Natural killer cell (primary cell): ENCODE measurements at regions not wholly inside any gene's neighbourhood (a gene's known extent, or its start where the extent isn't known, plus 50 kb on each side); places are given as distances from the start of the nearest gene placed in this dataset.

Experiments
- ATAC-seq, 3 donors: fragments of 150-1000 bp in 2 of 3; fragments of 200-7000 bp in 1 of 3; cut with Tn5 transposase; 1 replicate in 1 of 3; 2 replicates in 2 of 3; pipeline ENCODE4 v1.10.0; 2021; ENCODE audit warnings: mild to moderate bottlenecking in 2 of 3, moderate library complexity in 2 of 3
- DNase-seq, 2 donors: peaks; one replicate each; pipeline versions ENCODE4 v3.0.0 to v3.0.0-alpha.2; 2013 to 2021; ENCODE audit warnings: mixed read lengths in 1 of 2
- H3K27ac ChIP-seq: one replicate; pipeline ENCODE4 v1.5.1; 2013; ENCODE audit warnings: mild to moderate bottlenecking, low read length
- H3K27me3 ChIP-seq: one replicate; pipeline ENCODE4 v1.6.1; 2013; ENCODE audit warnings: low read length; ENCODE audit not compliant: control insufficient read depth, insufficient read depth
- H3K36me3 ChIP-seq: one replicate; pipeline ENCODE4 v1.6.1; 2013; ENCODE audit warnings: low read length; ENCODE audit not compliant: control insufficient read depth, insufficient read depth
- H3K4me1 ChIP-seq: one replicate; pipeline ENCODE4 v1.6.1; 2013; ENCODE audit warnings: low read length; ENCODE audit not compliant: control insufficient read depth, insufficient read depth
- H3K4me3 ChIP-seq: one replicate; pipeline ENCODE4 v1.5.1; 2013; ENCODE audit warnings: low read length
- H3K9me3 ChIP-seq: one replicate; pipeline ENCODE4 v1.6.1; 2013; ENCODE audit warnings: low read length; ENCODE audit not compliant: control insufficient read depth, insufficient read depth
- H3K27ac Mint-ChIP-seq, 2 donors: one replicate each; pipeline ENCODE4 v1.8.0; 2022; ENCODE audit warnings: mild to moderate bottlenecking in 2 of 2, mixed read lengths in 2 of 2, moderate library complexity in 1 of 2
- H3K27me3 Mint-ChIP-seq, 2 donors: one replicate each; pipeline ENCODE4 v1.8.0; 2022; ENCODE audit warnings: low read depth in 2 of 2, mixed read lengths in 2 of 2
- H3K36me3 Mint-ChIP-seq: one replicate; pipeline ENCODE4 v1.8.0; 2022; ENCODE audit warnings: mixed read lengths
- H3K4me1 Mint-ChIP-seq, 2 donors: one replicate each; pipeline ENCODE4 v1.8.0; 2022; ENCODE audit warnings: mixed read lengths in 2 of 2
- H3K4me3 Mint-ChIP-seq: one replicate; pipeline ENCODE4 v1.8.0; 2022; ENCODE audit warnings: mild to moderate bottlenecking, moderate library complexity, mixed read lengths
- H3K9me3 Mint-ChIP-seq, 2 donors: one replicate each; pipeline ENCODE4 v1.8.0; 2022; ENCODE audit warnings: mixed read lengths in 2 of 2
- CTCF ChIP-seq: fragments of 200-600 bp; IDR thresholded peaks from one replicate; pipeline ENCODE4 v1.8.0; 2022; ENCODE audit warnings: antibody characterized with exemption
- WGBS: methylation state at CpG from one replicate; pipeline ENCODE4 v1.1.7; 2013; ENCODE audit warnings: missing lambda C conversion rate; ENCODE audit not compliant: insufficient coverage; 5-methylcytosine and 5-hydroxymethylcytosine counted together
- intact Hi-C: fragments of 100-400 bp; cut with micrococcal nuclease; formaldehyde crosslinking; loops from one replicate; pipeline ENCODE4 v1.14.2; 2022

GRCh38 chr3:177429771-177430170, 232.5 kb upstream of the TBL1XR1 start:
- Mint-ChIP-seq H3K27me3 (no peaks in the 10 kb centered on the region), H3K4me1 (peaks cover 17 to 20% of the 10 kb centered on the region in 2 donors), H3K27ac (peak overlapping the region in 1 of 2 donors; percentile 28), H3K4me3 (no peak overlapping the region), H3K36me3 (no peaks in the 10 kb centered on the region), H3K9me3 (no peaks in the 10 kb centered on the region)
- no peaks in the 10 kb centered on the region for H3K27me3 ChIP-seq
- no peak overlapping the region for H3K4me3 ChIP-seq
- no peaks in the 10 kb centered on the region for H3K36me3 ChIP-seq
- ATAC-seq (no peak), DNase-seq (no peak)
- no peak overlapping the region for H3K27ac ChIP-seq
- no peak for TF ChIP-seq CTCF
- WGBS, result 80% methylated on average over 1 of the region's 2 CpGs
- H3K4me1 ChIP-seq, result peaks cover 13% of the 10 kb centered on the region
- intact Hi-C loops, result no loop called here
- no peaks in the 10 kb centered on the region for H3K9me3 ChIP-seq

GRCh38 chr3:177430653-177431052, 233.4 kb upstream of the TBL1XR1 start:
- intact Hi-C loops, result no loop called here
- ATAC-seq (no peak), DNase-seq (no peak)
- Mint-ChIP-seq H3K27ac (no peak overlapping the region), H3K9me3 (no peaks in the 10 kb centered on the region), H3K4me3 (no peak overlapping the region), H3K36me3 (no peaks in the 10 kb centered on the region), H3K4me1 (peaks cover 17 to 20% of the 10 kb centered on the region in 2 donors), H3K27me3 (no peaks in the 10 kb centered on the region)
- 93% methylated on average over 5 of the region's 5 CpGs for WGBS
- H3K9me3 ChIP-seq, result no peaks in the 10 kb centered on the region
- H3K27ac ChIP-seq, result no peak overlapping the region
- H3K27me3 ChIP-seq, result no peaks in the 10 kb centered on the region
- H3K36me3 ChIP-seq, result no peaks in the 10 kb centered on the region
- TF ChIP-seq CTCF, result no peak
- H3K4me3 ChIP-seq, result no peak overlapping the region
- peaks cover 13% of the 10 kb centered on the region for H3K4me1 ChIP-seq

GRCh38 chr3:177431525-177432176, 234.4 kb upstream of the TBL1XR1 start:
- H3K4me3 ChIP-seq, result no peak overlapping the region
- Mint-ChIP-seq H3K36me3 (no peaks in the 10 kb centered on the region), H3K27ac (no peak overlapping the region), H3K4me3 (no peak overlapping the region), H3K27me3 (no peaks in the 10 kb centered on the region), H3K4me1 (peaks cover 14 to 17% of the 10 kb centered on the region in 2 donors), H3K9me3 (no peaks in the 10 kb centered on the region)
- ATAC-seq, result no peak
- intact Hi-C loops, result no loop called here
- no peak for DNase-seq
- H3K36me3 ChIP-seq, result no peaks in the 10 kb centered on the region
- no peak for TF ChIP-seq CTCF
- no peaks in the 10 kb centered on the region for H3K9me3 ChIP-seq
- H3K27ac ChIP-seq, result no peak overlapping the region
- H3K4me1 ChIP-seq, result peaks cover 12% of the 10 kb centered on the region
- WGBS, result 74% methylated on average over 3 of the region's 7 CpGs
- H3K27me3 ChIP-seq, result no peaks in the 10 kb centered on the region

- Mint-ChIP-seq H3K9me3 (no peaks in the 10 kb centered on the region), H3K4me1 (no peaks in the 10 kb centered on the region), H3K36me3 (no peaks in the 10 kb centered on the region), H3K4me3 (no peak overlapping the region), H3K27me3 (no peaks in the 10 kb centered on the region), H3K27ac (no peak overlapping the region)
- Histone ChIP-seq H3K27me3 (no peaks in the 10 kb centered on the region), H3K9me3 (no peaks in the 10 kb centered on the region), H3K4me3 (no peak overlapping the region), H3K4me1 (no peaks in the 10 kb centered on the region), H3K27ac (no peak overlapping the region), H3K36me3 (no peaks in the 10 kb centered on the region)
- intact Hi-C loops, result no loop called here
- TF ChIP-seq CTCF, result no peak
- ATAC-seq (no peak), DNase-seq (no peak)
- WGBS, result no CpG with 5 or more reads among the region's 3 CpGs
These were observed 238.0 kb upstream of the TBL1XR1 start for GRCh38 chr3:177435301-177435700.
